ENCODE measurements at regions not wholly inside any gene's neighbourhood (a gene's known extent, or its start where the extent isn't known, plus 50 kb on each side); places are given as distances from the start of the nearest gene placed in this dataset.

GRCh38 chr20:21577551-21577950 is 63.7 kb upstream of the NKX2-2 start:
- H3K4me3 ChIP-seq (ENCODE audit: low read depth, low read length) = no peak overlapping the region
- TF ChIP-seq CTCF (IDR thresholded peaks at IDR 0.05; ENCODE audit: low read depth, low read length) = no peak

GRCh38 chr20:21575981-21576740 is 62.3 kb upstream of the NKX2-2 start:
- H3K4me3 ChIP-seq (ENCODE audit: low read depth, low read length) = no peak overlapping the region
- TF ChIP-seq CTCF (IDR thresholded peaks at IDR 0.05; ENCODE audit: low read depth, low read length) = no peak

GRCh38 chr20:21575167-21575566 is 61.3 kb upstream of the NKX2-2 start:
- TF ChIP-seq CTCF (IDR thresholded peaks at IDR 0.05; ENCODE audit: low read depth, low read length) = no peak
- no peak overlapping the region for H3K4me3 ChIP-seq (ENCODE audit: low read depth, low read length)

GRCh38 chr20:21574443-21574842 is 60.6 kb upstream of the NKX2-2 start:
- no peak for TF ChIP-seq CTCF (IDR thresholded peaks at IDR 0.05; ENCODE audit: low read depth, low read length)
- no peak overlapping the region for H3K4me3 ChIP-seq (ENCODE audit: low read depth, low read length)

- no peak for TF ChIP-seq CTCF (IDR thresholded peaks at IDR 0.05; ENCODE audit: low read depth, low read length)
- H3K4me3 ChIP-seq (ENCODE audit: low read depth, low read length) = no peak overlapping the region
Measured at GRCh38 chr20:21573259-21573658, 59.4 kb upstream of the NKX2-2 start.

- TF ChIP-seq CTCF (IDR thresholded peaks at IDR 0.05; ENCODE audit: low read depth, low read length) = peak; percentile 75
- no peak overlapping the region for H3K4me3 ChIP-seq (ENCODE audit: low read depth, low read length)
Measured at GRCh38 chr20:21571841-21572690, 58.2 kb upstream of the NKX2-2 start.

Measured in WI38 (cell line).